ENCODE measurements at regions not wholly inside any gene's neighbourhood (a gene's known extent, or its start where the extent isn't known, plus 50 kb on each side); places are given as distances from the start of the nearest gene placed in this dataset.
"Not testable (repeated sequence)": the region's sequence is repeated elsewhere in the genome, so short reads cannot be mapped to it uniquely, and the experiment has no call there.

GRCh38 chr11:25263861-25264260, 767.0 kb downstream of the LUZP2 start:
- not testable (repeated sequence) for H3K36me3 Mint-ChIP-seq, H3K27me3 Mint-ChIP-seq, H3K27ac Mint-ChIP-seq, H3K4me1 Mint-ChIP-seq, H3K9me3 Mint-ChIP-seq, H3K4me3 Mint-ChIP-seq, DNase-seq

GRCh38 chr11:25271301-25271700, 774.4 kb downstream of the LUZP2 start:
- Mint-ChIP-seq H3K4me1 (no peaks in the 10 kb centered on the region), H3K9me3 (peaks cover 5% of the 10 kb centered on the region), H3K27me3 (no peaks in the 10 kb centered on the region), H3K4me3 (no peak overlapping the region), H3K27ac (no peak overlapping the region), H3K36me3 (no peaks in the 10 kb centered on the region)
- DNase-seq, result no peak

GRCh38 chr11:25272214-25272613, 775.4 kb downstream of the LUZP2 start:
- DNase-seq, result no peak
- H3K27me3 Mint-ChIP-seq, result no peaks in the 10 kb centered on the region
- H3K27ac Mint-ChIP-seq, result no peak overlapping the region
- peaks cover 3% of the 10 kb centered on the region for H3K9me3 Mint-ChIP-seq
- H3K4me1 Mint-ChIP-seq, result no peaks in the 10 kb centered on the region
- no peak overlapping the region for H3K4me3 Mint-ChIP-seq
- H3K36me3 Mint-ChIP-seq, result no peaks in the 10 kb centered on the region

- not testable (repeated sequence) for H3K4me1 Mint-ChIP-seq, H3K36me3 Mint-ChIP-seq, H3K4me3 Mint-ChIP-seq, H3K9me3 Mint-ChIP-seq, H3K27ac Mint-ChIP-seq, H3K27me3 Mint-ChIP-seq, DNase-seq
Measured at GRCh38 chr11:25280821-25281220, 784.0 kb downstream of the LUZP2 start.

GRCh38 chr11:25293166-25293565, 796.3 kb downstream of the LUZP2 start:
- DNase-seq, result no peak
- H3K27ac Mint-ChIP-seq, result no peak overlapping the region
- H3K27me3 Mint-ChIP-seq, result no peaks in the 10 kb centered on the region
- H3K4me1 Mint-ChIP-seq, result no peaks in the 10 kb centered on the region
- H3K9me3 Mint-ChIP-seq, result no peaks in the 10 kb centered on the region
- H3K36me3 Mint-ChIP-seq, result no peaks in the 10 kb centered on the region
- H3K4me3 Mint-ChIP-seq, result no peak overlapping the region

- Mint-ChIP-seq H3K27ac (no peak overlapping the region), H3K4me3 (no peak overlapping the region), H3K4me1 (no peaks in the 10 kb centered on the region), H3K9me3 (peaks cover 6% of the 10 kb centered on the region), H3K27me3 (no peaks in the 10 kb centered on the region), H3K36me3 (no peaks in the 10 kb centered on the region)
- no peak for DNase-seq
Measured at GRCh38 chr11:25298450-25298849, 801.6 kb downstream of the LUZP2 start.

- no peaks in the 10 kb centered on the region for H3K27me3 Mint-ChIP-seq
- H3K36me3 Mint-ChIP-seq, result no peaks in the 10 kb centered on the region
- H3K4me3 Mint-ChIP-seq, result no peak overlapping the region
- no peak for DNase-seq
- H3K9me3 Mint-ChIP-seq, result peaks cover 20% of the 10 kb centered on the region
- no peak overlapping the region for H3K27ac Mint-ChIP-seq
- H3K4me1 Mint-ChIP-seq, result no peaks in the 10 kb centered on the region
Measured at GRCh38 chr11:25309818-25310217, 813.0 kb downstream of the LUZP2 start.

- Mint-ChIP-seq H3K4me1 (no peaks in the 10 kb centered on the region), H3K27ac (no peak overlapping the region), H3K36me3 (no peaks in the 10 kb centered on the region), H3K27me3 (no peaks in the 10 kb centered on the region), H3K4me3 (no peak overlapping the region), H3K9me3 (no peaks in the 10 kb centered on the region)
- no peak for DNase-seq
Measured at GRCh38 chr11:25317216-25317615, 820.4 kb downstream of the LUZP2 start.

GRCh38 chr11:25319127-25319526, 822.3 kb downstream of the LUZP2 start:
- H3K4me1 Mint-ChIP-seq, result no peaks in the 10 kb centered on the region
- H3K36me3 Mint-ChIP-seq, result no peaks in the 10 kb centered on the region
- H3K9me3 Mint-ChIP-seq, result no peaks in the 10 kb centered on the region
- no peak overlapping the region for H3K27ac Mint-ChIP-seq
- no peak overlapping the region for H3K4me3 Mint-ChIP-seq
- DNase-seq, result no peak
- H3K27me3 Mint-ChIP-seq, result no peaks in the 10 kb centered on the region

- DNase-seq, result no peak
- no peak overlapping the region for H3K27ac Mint-ChIP-seq
- no peaks in the 10 kb centered on the region for H3K36me3 Mint-ChIP-seq
- H3K9me3 Mint-ChIP-seq, result peaks cover 4% of the 10 kb centered on the region
- no peaks in the 10 kb centered on the region for H3K27me3 Mint-ChIP-seq
- H3K4me3 Mint-ChIP-seq, result no peak overlapping the region
- H3K4me1 Mint-ChIP-seq, result no peaks in the 10 kb centered on the region
Measured at GRCh38 chr11:25327656-25328055, 830.8 kb downstream of the LUZP2 start.

GRCh38 chr11:25339281-25339680, 842.4 kb downstream of the LUZP2 start:
- Mint-ChIP-seq H3K27ac (no peak overlapping the region), H3K9me3 (no peaks in the 10 kb centered on the region), H3K4me3 (no peak overlapping the region), H3K27me3 (no peaks in the 10 kb centered on the region), H3K4me1 (no peaks in the 10 kb centered on the region), H3K36me3 (no peaks in the 10 kb centered on the region)
- no peak for DNase-seq

GRCh38 chr11:25349537-25349936, 852.7 kb downstream of the LUZP2 start:
- Mint-ChIP-seq H3K36me3 (no peaks in the 10 kb centered on the region), H3K27ac (no peak overlapping the region), H3K4me1 (no peaks in the 10 kb centered on the region), H3K9me3 (peaks cover 10% of the 10 kb centered on the region), H3K4me3 (no peak overlapping the region), H3K27me3 (no peaks in the 10 kb centered on the region)
- DNase-seq, result no peak

GRCh38 chr11:25350899-25351803, 854.3 kb downstream of the LUZP2 start:
- Mint-ChIP-seq H3K4me3 (no peak overlapping the region), H3K27me3 (no peaks in the 10 kb centered on the region), H3K9me3 (peaks cover 8% of the 10 kb centered on the region), H3K27ac (no peak overlapping the region), H3K36me3 (no peaks in the 10 kb centered on the region), H3K4me1 (no peaks in the 10 kb centered on the region)
- DNase-seq, result no peak

GRCh38 chr11:25357133-25357532, 860.3 kb downstream of the LUZP2 start:
- Mint-ChIP-seq H3K9me3 (peaks cover 2% of the 10 kb centered on the region), H3K4me3 (no peak overlapping the region), H3K4me1 (no peaks in the 10 kb centered on the region)

GRCh38 chr11:25377466-25377865, 880.6 kb downstream of the LUZP2 start:
- H3K9me3 Mint-ChIP-seq, result peaks cover 7% of the 10 kb centered on the region
- H3K4me1 Mint-ChIP-seq, result no peaks in the 10 kb centered on the region
- H3K4me3 Mint-ChIP-seq, result no peak overlapping the region
- no peaks in the 10 kb centered on the region for H3K36me3 Mint-ChIP-seq
- no peaks in the 10 kb centered on the region for H3K27me3 Mint-ChIP-seq
- no peak for DNase-seq
- no peak overlapping the region for H3K27ac Mint-ChIP-seq

More at GRCh38 chr11:25357133-25357532, 860.3 kb downstream of the LUZP2 start:
- DNase-seq, result no peak
- H3K27ac Mint-ChIP-seq, result no peak overlapping the region
- no peaks in the 10 kb centered on the region for H3K27me3 Mint-ChIP-seq
- H3K36me3 Mint-ChIP-seq, result no peaks in the 10 kb centered on the region

GRCh38 chr11:25396847-25397246, 900.0 kb downstream of the LUZP2 start:
- Mint-ChIP-seq H3K4me1 (no peaks in the 10 kb centered on the region), H3K36me3 (no peaks in the 10 kb centered on the region), H3K27ac (no peak overlapping the region), H3K27me3 (no peaks in the 10 kb centered on the region), H3K9me3 (peaks cover 1% of the 10 kb centered on the region), H3K4me3 (no peak overlapping the region)
- no peak for DNase-seq
